A204.1 (cell line): ENCODE measurements at regions not wholly inside any gene's neighbourhood (a gene's known extent, or its start where the extent isn't known, plus 50 kb on each side); places are given as distances from the start of the nearest gene placed in this dataset.
"Not testable (repeated sequence)": the region's sequence is repeated elsewhere in the genome, so short reads cannot be mapped to it uniquely, and the experiment has no call there.

Experiments
- FAIRE-seq: peaks from 2 replicates; lab custom pipeline; 2012; peaks lifted over from hg19 to GRCh38; lab: Jason Lieb, UNC

GRCh38 chr17:71099003-71099714 lies 929.8 kb downstream of the KCNJ2 start:
- no peak for FAIRE-seq

- peak; percentile 49 for FAIRE-seq
Measured at GRCh38 chr17:71102777-71103176, 933.4 kb downstream of the KCNJ2 start.

GRCh38 chr17:71104225-71104624 lies 934.9 kb downstream of the KCNJ2 start:
- no peak for FAIRE-seq

- FAIRE-seq = not testable (repeated sequence)
Measured at GRCh38 chr17:71106056-71106455, 936.7 kb downstream of the KCNJ2 start.

GRCh38 chr17:71107136-71107535 lies 937.8 kb downstream of the KCNJ2 start:
- FAIRE-seq = no peak

- FAIRE-seq = no peak
Measured at GRCh38 chr17:71109697-71110096, 940.4 kb downstream of the KCNJ2 start.

GRCh38 chr17:71110326-71110725 lies 941.0 kb downstream of the KCNJ2 start:
- no peak for FAIRE-seq

GRCh38 chr17:71111460-71111859 lies 942.1 kb downstream of the KCNJ2 start:
- FAIRE-seq = no peak

DNA sequence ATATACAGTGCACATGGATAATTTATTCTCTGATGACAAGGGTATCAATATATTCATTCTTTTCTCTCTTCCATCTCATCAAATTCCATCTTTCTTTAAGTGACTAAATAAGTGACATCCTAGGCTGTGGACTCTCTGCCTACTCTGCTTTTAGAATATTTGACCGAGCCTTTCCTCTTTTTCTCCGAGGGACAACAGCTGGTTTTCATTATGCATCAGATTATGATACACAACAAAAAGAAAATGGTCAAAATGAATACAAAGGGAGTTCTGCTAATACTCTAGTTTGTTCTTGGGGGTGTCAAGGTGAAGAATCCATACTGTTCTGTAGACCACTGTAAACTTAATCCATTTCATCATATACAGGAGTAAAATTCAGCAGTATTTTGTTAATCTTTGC lies 942.6 kb downstream of the KCNJ2 start:
- FAIRE-seq = no peak

DNA sequence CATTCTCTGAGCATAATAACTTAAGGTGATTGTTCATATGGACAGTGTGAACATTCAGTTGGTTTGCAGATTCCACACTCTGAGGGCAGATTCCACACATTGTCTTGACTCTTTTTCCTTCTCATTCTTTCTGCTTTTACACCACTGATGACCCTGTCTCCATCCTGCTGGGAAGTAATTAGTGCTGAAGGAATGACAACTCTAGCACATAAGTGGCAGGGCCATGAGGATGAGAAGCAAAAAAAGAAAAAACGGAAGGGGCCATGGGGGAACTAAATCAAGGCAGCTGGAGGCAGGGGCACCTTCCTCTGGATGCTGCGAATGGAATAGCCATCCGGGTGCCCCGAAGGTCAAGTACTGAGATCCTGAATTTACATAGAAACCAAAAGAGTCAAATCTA lies 944.0 kb downstream of the KCNJ2 start:
- FAIRE-seq = no peak

DNA sequence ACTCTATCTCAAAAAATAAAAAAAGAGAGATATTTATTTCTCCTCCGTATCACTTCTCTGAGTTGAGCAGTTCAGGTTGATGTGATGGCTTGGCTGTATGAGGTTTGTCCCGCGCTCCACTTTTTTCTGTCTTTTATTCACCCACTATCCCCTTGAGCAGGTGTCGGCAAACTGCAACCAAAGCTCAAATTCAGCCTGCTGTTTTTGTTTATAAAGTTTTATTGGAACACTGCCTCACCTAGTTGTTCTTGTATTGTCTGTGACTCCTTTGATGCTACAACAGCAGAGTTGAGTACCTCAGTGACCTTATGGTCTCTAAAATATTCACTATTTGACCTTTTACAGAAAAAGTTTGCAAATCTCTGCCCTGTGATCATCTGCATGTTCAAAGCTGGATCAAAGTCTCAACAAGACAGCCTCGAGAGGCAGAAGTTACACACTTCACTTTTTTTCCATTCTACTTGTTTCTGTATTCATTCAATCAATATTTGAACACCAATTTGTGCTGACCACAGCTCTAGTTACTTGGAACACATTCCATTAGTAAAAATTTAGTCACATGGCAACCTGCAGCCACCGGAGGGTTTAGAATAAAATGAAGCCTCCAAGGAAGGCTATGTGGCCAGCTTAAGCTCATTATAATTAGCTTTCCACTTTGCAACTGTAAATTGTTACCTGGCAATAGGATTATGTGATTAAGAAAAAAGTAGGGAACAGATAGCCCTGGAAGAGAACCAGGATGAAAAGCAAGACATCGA lies 945.8 kb downstream of the KCNJ2 start:
- no peak for FAIRE-seq

DNA sequence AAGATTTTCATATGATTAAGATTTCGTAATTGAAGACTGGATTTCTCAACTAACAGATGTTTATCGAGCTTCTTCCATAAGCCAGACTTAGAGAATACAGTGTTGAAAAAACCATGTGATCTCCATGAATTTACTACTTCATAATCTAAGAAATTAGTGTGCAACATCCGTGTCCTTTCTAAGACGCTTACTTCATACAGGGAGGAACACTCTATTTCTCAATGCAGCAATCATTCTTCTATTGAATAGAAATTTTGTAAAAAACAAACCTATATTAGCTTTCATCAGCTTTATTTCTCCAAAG lies 946.3 kb downstream of the KCNJ2 start:
- no peak for FAIRE-seq

DNA sequence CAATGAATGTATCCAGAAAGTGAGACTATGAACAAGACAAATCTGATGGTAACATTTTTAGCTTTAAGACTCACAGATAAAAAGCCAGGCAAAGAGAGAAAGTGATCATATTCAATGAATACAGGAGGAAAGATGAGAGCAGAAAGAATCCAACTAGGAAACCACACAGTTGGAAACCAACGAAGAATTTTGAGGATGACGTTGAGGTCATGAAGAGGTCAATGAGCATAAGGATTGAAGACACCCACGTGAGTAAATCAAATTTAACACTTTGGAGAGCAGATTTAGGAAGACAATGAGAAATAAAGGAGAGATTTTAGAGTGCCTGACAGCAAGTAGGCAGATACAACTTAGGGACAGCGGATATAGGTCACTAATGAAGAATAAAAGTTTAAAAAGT lies 948.1 kb downstream of the KCNJ2 start:
- FAIRE-seq = no peak

GRCh38 chr17:71118039-71118438 lies 948.7 kb downstream of the KCNJ2 start:
- no peak for FAIRE-seq

- no peak for FAIRE-seq
Measured at GRCh38 chr17:71127416-71127815, 958.1 kb downstream of the KCNJ2 start.

DNA sequence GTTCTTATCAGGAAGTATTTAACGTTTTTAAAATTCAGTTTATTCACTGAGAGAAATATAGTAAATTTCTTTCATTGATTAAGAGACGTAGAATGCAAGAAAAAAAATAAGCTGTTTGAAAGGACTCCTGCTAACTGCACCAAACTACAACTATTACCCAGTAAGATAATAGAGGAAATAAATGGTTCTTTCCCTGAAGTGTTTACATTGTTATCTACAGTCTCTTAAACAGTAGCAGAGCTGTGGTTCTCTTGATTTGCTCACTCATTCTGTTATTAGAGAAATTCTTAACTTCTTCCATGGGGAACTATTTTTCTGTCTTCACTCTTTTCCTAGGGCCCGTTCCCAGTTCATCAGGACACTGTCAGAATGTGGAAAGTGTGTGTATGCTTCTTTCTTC lies 973.0 kb downstream of the KCNJ2 start:
- no peak for FAIRE-seq

DNA sequence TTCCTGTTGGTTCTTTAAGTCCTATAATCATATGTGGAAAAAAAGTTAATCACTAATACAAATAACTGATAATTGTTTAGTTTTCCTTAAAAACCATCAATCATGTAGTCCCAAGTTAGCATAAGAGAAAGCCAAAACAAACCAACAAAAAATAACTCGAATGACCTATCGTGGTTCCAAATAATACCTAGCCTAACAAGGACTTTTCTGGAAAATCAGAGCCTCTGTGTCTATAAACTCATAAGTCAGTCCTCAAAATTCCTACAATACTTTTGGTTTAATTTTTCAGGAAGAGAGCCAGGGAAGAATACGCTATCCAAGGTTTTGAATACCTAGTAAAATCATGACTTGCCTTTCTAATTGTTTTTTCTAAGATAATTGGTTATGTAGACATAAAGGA lies 975.3 kb upstream of the SOX9 start:
- FAIRE-seq = no peak

DNA sequence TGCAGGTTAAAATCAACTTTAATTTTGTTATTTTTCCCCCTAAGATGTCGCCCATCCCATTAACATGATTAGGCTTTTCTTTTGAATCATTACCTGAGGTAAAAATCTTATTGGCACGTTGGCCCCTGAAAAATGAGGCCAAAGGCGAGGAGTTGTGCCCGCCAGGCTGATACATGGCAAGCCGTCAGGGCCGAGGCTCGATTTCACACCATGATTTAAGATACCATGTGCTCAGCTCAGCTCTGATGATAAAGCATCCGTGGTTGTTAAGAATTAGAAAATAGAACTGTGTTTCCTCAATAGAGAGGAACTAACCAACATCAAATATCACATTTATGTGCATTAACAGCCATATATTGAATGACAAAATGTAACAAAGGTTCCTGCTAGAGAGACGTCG lies 972.9 kb upstream of the SOX9 start:
- no peak for FAIRE-seq

GRCh38 chr17:71149607-71150006 lies 971.2 kb upstream of the SOX9 start:
- no peak for FAIRE-seq

DNA sequence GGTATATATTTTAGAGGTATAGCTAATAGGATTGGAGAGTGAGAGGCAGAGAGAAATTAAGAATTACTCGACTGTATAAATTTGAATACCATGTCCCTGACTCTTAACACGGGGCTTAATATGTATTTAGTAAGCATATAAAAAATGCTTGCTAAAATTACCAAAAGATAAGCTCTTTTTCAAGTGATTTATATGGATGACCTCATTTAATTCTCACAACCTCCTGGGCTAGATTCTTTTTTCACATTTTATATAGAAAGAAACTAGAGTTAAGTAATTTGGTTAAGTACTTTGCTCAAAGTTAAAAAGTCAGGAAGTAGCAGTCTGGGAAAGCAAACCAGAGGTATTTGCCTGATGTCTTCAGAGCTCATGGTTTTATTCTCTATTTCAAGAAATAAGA lies 963.5 kb upstream of the SOX9 start:
- no peak for FAIRE-seq

DNA sequence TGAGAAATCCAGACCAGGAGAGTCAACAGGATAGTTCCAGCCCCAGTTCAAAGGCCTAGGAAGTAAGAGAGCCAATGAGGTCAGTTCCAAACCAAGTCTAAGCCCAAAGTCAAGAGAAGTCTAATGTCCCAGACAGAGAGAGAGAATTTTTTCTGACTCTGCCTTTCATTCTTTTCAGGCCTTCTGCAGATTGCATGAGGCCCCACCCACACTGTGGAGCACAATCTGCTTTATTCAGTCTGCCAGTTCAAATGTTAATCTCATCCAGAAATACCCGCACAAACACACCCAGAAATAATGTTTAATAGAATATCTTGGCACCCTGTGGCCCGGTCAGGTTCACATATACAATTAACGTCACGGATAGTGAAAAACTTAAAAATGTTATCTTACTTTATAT lies 962.4 kb upstream of the SOX9 start:
- no peak for FAIRE-seq

- no peak for FAIRE-seq
Measured at GRCh38 chr17:71163121-71163812, 957.6 kb upstream of the SOX9 start.

- no peak for FAIRE-seq
Measured at GRCh38 chr17:71163813-71164122, 957.1 kb upstream of the SOX9 start.

- FAIRE-seq = no peak
Measured at GRCh38 chr17:71164561-71164960, 956.3 kb upstream of the SOX9 start.
